Nephron progenitor cell (in vitro differentiated cells): ENCODE measurements at regions not wholly inside any gene's neighbourhood (a gene's known extent, or its start where the extent isn't known, plus 50 kb on each side); places are given as distances from the start of the nearest gene placed in this dataset.

Source experiments
- DNase-seq: peaks from one replicate; pipeline ENCODE4 v3.0.0; 2021
- H3K27ac Mint-ChIP-seq: 2 replicates; pipeline ENCODE4 v1.8.0; 2021; ENCODE audit warnings: mild to moderate bottlenecking, moderate library complexity, mixed read lengths
- H3K27me3 Mint-ChIP-seq: 2 replicates; pipeline ENCODE4 v1.8.0; 2021; ENCODE audit warnings: mild to moderate bottlenecking, low read depth, mixed read lengths; ENCODE audit not compliant: poor library complexity
- H3K36me3 Mint-ChIP-seq: 2 replicates; pipeline ENCODE4 v1.8.0; 2021; ENCODE audit warnings: low read depth, mixed read lengths
- H3K4me1 Mint-ChIP-seq: 2 replicates; pipeline ENCODE4 v1.8.0; 2021; ENCODE audit warnings: mixed read lengths
- H3K4me3 Mint-ChIP-seq: 2 replicates; pipeline ENCODE4 v1.8.0; 2021; ENCODE audit warnings: mild to moderate bottlenecking, moderate library complexity, mixed read lengths
- H3K9me3 Mint-ChIP-seq: 2 replicates; pipeline ENCODE4 v1.8.0; 2021; ENCODE audit warnings: mild to moderate bottlenecking, moderate library complexity, mixed read lengths
- TF ChIP-seq, protein P1 (sequence below): fragments of 200-600 bp; sonication (generic); IDR thresholded peaks from 2 replicates; pipeline ENCODE4 v1.5.0; 2021; ENCODE audit warnings: antibody characterized with exemption

DNA sequence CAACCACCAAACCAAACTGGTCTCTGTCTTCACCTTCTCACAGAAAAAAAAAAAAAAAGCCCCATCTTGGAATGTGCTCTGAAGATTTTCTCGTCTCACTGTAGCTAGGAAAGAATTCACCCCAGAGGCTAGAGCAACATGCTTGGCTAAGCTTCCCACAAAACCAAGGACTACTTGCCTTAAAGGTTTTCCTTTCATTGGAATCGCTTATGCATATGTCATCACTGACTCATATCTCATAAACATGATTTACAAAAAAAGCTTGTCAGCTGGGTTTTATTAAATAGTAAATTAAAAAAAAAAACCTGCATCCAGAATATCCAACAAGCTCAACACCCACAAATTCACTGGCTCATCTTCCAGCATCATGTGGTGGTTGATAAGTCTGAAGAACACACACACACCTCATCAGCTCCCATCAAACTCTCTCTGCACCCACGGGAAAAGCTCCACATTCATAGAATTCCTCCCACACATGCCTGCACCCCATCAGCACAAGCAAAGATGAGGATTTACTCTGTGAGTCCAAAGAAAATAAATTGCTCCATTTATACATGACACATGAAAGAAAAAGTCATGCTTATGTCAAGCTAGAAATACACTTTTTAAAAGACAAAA lies 182.0 kb upstream of the TRIB2 start:
- TF ChIP-seq, protein P1, sequence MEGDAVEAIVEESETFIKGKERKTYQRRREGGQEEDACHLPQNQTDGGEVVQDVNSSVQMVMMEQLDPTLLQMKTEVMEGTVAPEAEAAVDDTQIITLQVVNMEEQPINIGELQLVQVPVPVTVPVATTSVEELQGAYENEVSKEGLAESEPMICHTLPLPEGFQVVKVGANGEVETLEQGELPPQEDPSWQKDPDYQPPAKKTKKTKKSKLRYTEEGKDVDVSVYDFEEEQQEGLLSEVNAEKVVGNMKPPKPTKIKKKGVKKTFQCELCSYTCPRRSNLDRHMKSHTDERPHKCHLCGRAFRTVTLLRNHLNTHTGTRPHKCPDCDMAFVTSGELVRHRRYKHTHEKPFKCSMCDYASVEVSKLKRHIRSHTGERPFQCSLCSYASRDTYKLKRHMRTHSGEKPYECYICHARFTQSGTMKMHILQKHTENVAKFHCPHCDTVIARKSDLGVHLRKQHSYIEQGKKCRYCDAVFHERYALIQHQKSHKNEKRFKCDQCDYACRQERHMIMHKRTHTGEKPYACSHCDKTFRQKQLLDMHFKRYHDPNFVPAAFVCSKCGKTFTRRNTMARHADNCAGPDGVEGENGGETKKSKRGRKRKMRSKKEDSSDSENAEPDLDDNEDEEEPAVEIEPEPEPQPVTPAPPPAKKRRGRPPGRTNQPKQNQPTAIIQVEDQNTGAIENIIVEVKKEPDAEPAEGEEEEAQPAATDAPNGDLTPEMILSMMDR: no peak

DNA sequence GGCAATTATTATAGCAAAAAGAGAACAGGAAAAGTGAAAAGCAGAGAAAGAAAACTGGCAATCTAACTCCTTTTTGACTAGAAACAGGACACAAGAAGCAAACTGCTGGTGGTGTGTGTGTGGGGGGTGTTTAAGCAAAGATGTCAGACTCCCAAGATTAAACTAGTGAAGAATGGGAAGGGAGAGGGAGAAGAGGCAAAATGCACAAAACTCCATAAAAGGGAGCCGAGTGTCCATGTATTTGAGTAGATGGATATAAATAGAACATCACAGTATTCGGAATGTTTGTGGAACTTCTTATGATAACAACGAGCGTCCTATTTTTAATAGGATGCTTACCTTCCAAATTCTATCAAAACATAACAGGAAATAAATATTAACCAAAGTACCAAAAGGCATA lies 179.8 kb upstream of the TRIB2 start:
- Mint-ChIP-seq H3K4me3 (no peak overlapping the region), H3K9me3 (no peaks in the 10 kb centered on the region), H3K36me3 (no peaks in the 10 kb centered on the region), H3K4me1 (peaks cover 68% of the 10 kb centered on the region), H3K27me3 (peaks cover 3% of the 10 kb centered on the region), H3K27ac (peak overlapping the region; percentile 40)
- TF ChIP-seq, protein P1: no peak
- DNase-seq: no peak

More for the DNA sequence above, 182.0 kb upstream of the TRIB2 start:
- Mint-ChIP-seq H3K36me3 (no peaks in the 10 kb centered on the region), H3K4me1 (peaks cover 52% of the 10 kb centered on the region), H3K27me3 (peaks cover 3% of the 10 kb centered on the region), H3K9me3 (no peaks in the 10 kb centered on the region), H3K4me3 (no peak overlapping the region), H3K27ac (peak overlapping the region; percentile 59)
- no peak for DNase-seq

DNA sequence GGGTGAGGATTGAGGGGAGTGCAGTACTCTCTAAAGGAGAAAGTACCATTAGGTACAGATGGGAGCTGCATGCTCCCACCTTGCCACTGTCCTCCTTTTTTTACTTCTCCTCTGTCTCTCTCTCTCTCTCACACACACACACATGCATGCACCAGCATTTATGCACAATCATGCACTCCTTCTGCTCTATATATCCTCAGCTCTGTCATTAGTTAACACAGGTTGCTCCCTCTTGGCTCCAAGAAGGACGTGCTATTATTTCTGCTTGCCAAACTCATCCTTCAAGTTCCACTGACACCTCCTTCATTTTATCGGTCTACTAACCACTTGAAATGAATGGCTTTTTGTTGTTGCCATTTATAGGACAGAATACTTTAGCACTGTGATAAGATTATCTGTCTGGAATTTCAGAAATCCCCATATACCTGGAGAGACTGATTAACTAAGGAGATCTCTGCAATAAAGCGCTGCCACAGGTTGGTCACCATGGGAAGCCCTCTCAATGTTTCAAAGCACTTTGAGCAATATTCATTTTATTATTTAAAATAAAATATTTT lies 178.5 kb upstream of the TRIB2 start:
- H3K9me3 Mint-ChIP-seq: no peaks in the 10 kb centered on the region
- H3K4me3 Mint-ChIP-seq: no peak overlapping the region
- H3K36me3 Mint-ChIP-seq: no peaks in the 10 kb centered on the region
- H3K27me3 Mint-ChIP-seq: peaks cover 3% of the 10 kb centered on the region
- no peak overlapping the region for H3K27ac Mint-ChIP-seq
- no peak for DNase-seq
- TF ChIP-seq, protein P1: no peak
- peaks cover 80% of the 10 kb centered on the region for H3K4me1 Mint-ChIP-seq

DNA sequence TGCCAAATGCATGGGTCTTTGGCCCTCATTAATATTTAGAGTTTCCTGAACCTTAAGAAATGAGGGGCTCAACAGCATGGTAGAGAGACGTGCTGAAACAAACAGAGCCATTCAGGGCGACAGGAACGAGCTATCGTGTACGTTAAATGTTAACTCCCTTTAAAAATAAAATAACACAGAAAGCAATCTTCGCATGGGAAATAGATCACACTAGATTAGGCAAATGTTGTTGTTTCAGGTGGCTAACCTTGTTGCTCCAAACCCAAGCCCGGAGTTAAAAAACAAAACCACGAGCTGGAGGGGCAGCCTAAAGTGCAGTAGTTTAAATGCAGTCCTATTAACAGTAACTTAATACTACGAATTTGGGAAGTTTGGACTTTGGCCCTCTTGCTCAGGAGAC lies 177.4 kb upstream of the TRIB2 start:
- no peaks in the 10 kb centered on the region for H3K36me3 Mint-ChIP-seq
- peaks cover 84% of the 10 kb centered on the region for H3K4me1 Mint-ChIP-seq
- H3K4me3 Mint-ChIP-seq: no peak overlapping the region
- peak overlapping the region; percentile 98 for H3K27ac Mint-ChIP-seq
- DNase-seq: no peak
- no peaks in the 10 kb centered on the region for H3K9me3 Mint-ChIP-seq
- H3K27me3 Mint-ChIP-seq: no peaks in the 10 kb centered on the region
- TF ChIP-seq, protein P1: no peak

DNA sequence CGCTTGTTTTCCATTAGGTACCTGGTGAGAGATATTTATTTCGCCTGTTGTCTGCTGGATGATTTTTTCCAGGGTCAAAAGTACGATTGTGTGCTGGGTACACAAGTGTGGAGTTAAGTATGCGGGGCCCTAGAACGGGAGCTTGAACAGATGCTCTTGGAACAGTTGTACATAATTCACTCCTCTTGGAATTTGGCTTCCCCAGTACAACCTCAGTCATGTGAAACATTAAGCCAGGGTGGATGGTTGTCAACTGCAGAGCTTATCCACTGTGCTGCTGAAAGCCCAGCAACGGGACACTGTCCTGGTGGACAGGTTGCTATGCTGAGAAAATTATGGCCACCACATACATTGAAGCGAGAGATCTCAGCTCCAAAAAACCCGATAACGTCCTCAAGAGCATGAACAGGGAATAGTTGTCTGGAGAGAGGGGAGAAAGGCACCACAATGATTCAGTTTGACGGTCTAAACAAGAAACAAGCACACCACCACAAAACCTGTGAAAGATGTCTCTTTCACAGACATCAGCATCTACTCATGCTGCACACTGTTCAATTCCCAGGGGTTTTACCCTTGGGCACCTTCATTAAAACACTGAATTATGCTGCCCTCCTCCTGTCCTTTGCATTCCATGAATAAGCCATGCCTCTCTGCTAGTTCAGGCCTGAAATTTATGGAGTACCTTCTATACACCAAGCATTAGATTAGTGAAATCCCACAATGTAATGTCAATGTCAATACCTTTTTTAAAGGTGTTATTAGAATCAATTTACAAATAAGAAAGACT lies 176.8 kb upstream of the TRIB2 start:
- peak overlapping the region; percentile 87 for H3K27ac Mint-ChIP-seq
- peaks cover 83% of the 10 kb centered on the region for H3K4me1 Mint-ChIP-seq
- TF ChIP-seq, protein P1: no peak
- DNase-seq: no peak
- no peaks in the 10 kb centered on the region for H3K9me3 Mint-ChIP-seq
- H3K4me3 Mint-ChIP-seq: no peak overlapping the region
- H3K27me3 Mint-ChIP-seq: no peaks in the 10 kb centered on the region
- no peaks in the 10 kb centered on the region for H3K36me3 Mint-ChIP-seq
